ENCODE measurements at regions not wholly inside any gene's neighbourhood (a gene's known extent, or its start where the extent isn't known, plus 50 kb on each side); places are given as distances from the start of the nearest gene placed in this dataset.

GRCh38 chr5:138657360-138657759, 82.2 kb upstream of the HSPA9 start:
- TF ChIP-seq, protein P1, sequence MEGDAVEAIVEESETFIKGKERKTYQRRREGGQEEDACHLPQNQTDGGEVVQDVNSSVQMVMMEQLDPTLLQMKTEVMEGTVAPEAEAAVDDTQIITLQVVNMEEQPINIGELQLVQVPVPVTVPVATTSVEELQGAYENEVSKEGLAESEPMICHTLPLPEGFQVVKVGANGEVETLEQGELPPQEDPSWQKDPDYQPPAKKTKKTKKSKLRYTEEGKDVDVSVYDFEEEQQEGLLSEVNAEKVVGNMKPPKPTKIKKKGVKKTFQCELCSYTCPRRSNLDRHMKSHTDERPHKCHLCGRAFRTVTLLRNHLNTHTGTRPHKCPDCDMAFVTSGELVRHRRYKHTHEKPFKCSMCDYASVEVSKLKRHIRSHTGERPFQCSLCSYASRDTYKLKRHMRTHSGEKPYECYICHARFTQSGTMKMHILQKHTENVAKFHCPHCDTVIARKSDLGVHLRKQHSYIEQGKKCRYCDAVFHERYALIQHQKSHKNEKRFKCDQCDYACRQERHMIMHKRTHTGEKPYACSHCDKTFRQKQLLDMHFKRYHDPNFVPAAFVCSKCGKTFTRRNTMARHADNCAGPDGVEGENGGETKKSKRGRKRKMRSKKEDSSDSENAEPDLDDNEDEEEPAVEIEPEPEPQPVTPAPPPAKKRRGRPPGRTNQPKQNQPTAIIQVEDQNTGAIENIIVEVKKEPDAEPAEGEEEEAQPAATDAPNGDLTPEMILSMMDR (conservative IDR thresholded peaks at IDR 0.05; ENCODE audit: low read length) = no peak
- TF ChIP-seq EZH2phosphoT487 (IDR thresholded peaks at IDR 0.05; ENCODE audit: borderline replicate concordance) = no peak
